ENCODE measurements at regions not wholly inside any gene's neighbourhood (a gene's known extent, or its start where the extent isn't known, plus 50 kb on each side); places are given as distances from the start of the nearest gene placed in this dataset.

- no peak overlapping the region for H3K4me3 ChIP-seq (ENCODE audit: low read depth, low read length)
Observed at GRCh38 chr12:116397148-116397547, 119.7 kb upstream of the MED13L start.

DNA sequence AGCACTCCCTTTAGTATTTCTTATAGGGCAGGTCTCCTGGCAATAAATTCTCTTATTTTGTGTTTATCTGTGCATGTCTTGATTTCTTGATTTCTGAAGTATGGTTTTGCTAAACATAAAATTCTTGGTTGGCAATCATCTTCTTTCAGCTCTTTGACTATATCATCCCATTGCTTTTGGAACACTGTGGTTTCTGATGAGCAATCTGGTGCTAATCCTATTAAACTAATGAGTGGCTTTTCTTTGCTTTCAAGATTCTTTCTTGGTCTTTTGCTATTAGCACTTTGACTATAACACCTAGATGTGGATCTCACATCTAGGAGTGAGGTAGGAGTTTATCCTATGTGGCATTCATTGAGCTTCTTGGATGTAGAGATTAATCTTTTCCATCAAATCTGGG is 120.7 kb upstream of the MED13L start:
- TF ChIP-seq, protein P1, sequence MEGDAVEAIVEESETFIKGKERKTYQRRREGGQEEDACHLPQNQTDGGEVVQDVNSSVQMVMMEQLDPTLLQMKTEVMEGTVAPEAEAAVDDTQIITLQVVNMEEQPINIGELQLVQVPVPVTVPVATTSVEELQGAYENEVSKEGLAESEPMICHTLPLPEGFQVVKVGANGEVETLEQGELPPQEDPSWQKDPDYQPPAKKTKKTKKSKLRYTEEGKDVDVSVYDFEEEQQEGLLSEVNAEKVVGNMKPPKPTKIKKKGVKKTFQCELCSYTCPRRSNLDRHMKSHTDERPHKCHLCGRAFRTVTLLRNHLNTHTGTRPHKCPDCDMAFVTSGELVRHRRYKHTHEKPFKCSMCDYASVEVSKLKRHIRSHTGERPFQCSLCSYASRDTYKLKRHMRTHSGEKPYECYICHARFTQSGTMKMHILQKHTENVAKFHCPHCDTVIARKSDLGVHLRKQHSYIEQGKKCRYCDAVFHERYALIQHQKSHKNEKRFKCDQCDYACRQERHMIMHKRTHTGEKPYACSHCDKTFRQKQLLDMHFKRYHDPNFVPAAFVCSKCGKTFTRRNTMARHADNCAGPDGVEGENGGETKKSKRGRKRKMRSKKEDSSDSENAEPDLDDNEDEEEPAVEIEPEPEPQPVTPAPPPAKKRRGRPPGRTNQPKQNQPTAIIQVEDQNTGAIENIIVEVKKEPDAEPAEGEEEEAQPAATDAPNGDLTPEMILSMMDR (IDR thresholded peaks at IDR 0.05; ENCODE audit: borderline replicate concordance, insufficient read depth, low read depth, low read length), result no peak
- no peak overlapping the region for H3K4me3 ChIP-seq (ENCODE audit: low read depth, low read length)

More at GRCh38 chr12:116397148-116397547, 119.7 kb upstream of the MED13L start:
- TF ChIP-seq, protein P1 (IDR thresholded peaks at IDR 0.05; ENCODE audit: borderline replicate concordance, insufficient read depth, low read depth, low read length), result no peak

GRCh38 chr12:116399055-116399454 is 121.6 kb upstream of the MED13L start:
- H3K4me3 ChIP-seq (ENCODE audit: low read depth, low read length), result no peak overlapping the region
- TF ChIP-seq, protein P1 (IDR thresholded peaks at IDR 0.05; ENCODE audit: borderline replicate concordance, insufficient read depth, low read depth, low read length), result no peak

DNA sequence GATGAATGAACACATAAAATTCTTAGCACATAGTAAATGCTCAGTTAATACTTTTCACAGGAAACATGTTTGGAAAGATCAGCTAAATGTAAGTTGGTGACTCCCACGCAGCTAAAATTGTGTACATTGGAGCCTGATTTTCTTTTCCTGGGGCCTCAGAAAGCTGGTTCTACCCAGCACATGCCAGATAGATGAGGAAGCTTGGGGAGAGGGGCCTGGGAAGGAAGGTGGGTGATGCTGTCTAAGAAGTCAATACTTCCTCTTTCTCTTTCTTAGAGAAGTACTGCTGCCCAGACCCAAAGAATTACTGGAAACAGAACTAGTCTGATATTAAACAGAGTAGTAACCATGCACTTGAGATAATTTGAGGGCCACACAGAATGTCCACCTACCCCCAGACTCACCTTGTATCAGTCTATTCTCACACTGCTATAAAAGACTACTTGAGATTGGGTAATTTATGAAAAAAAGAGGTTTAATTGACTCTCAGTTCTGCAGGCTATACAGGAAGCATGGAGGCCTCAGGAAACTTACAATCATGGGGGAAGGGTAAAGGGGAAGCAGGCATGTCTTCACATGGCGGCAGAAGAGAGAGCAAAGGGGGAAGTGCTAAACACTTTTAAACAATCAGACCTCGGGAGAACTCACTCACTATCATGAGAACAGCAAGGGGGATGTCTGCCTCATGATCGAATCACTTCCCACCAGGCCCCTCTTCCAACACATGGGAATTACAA is 123.3 kb upstream of the MED13L start:
- H3K4me3 ChIP-seq (ENCODE audit: low read depth, low read length), result no peak overlapping the region
- TF ChIP-seq, protein P1 (IDR thresholded peaks at IDR 0.05; ENCODE audit: borderline replicate concordance, insufficient read depth, low read depth, low read length), result no peak

DNA sequence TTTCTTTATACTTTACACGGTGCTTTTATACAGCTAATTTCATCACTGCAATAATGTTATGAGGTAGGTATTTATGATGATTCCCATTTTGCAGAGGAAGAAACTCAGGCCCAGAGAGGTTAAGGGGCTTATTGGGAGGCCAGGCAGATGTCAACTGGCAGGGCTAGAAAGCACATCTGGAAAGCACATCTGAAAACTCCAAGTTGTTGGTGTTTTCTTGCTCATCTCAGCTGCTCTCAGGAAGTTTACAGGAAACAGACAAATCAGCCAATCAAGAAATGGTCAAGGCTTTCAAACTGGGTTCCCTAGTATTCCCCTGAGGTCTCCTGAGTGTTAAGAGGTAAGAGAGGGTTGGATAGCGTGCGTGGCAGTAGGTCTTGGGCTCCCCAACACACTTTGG is 124.1 kb upstream of the MED13L start:
- TF ChIP-seq, protein P1 (IDR thresholded peaks at IDR 0.05; ENCODE audit: borderline replicate concordance, insufficient read depth, low read depth, low read length), result no peak
- no peak overlapping the region for H3K4me3 ChIP-seq (ENCODE audit: low read depth, low read length)

DNA sequence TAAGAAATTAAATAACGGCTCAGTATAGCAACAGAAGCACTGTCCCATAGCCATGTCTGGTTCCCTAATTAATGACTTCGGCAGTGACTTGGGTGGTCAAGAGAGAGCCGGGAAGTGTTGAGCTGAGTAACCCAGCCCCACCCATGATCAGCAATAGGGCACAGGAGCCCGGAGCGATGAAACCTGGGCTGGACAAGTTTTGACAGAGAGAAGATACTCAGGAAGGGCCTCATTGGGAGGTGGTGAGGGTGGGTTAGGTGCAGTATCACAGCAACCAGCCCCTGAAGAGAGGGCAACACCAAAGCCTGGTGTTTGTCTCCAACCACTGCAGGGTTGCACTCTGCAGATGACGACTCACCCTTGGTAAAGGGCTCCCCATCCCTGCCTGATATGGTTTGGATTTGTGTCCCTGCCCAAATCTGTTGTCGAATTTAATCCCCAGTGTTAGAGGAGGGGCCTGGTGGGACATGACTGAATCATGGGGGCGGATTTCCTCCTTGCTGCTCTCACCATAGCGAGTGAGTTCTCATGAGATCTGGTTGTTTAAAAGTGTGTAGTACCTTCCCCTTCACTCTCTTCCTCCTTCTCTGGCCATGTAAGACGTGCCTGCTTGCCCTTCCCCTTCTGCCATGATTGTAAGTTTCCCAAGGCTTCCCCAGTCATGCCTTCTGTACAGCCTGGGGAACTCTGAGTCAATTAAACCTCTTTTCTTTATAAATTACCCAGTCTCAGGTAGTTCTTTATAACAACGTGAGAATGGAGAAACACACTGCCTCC is 124.9 kb upstream of the MED13L start:
- TF ChIP-seq, protein P1 (IDR thresholded peaks at IDR 0.05; ENCODE audit: borderline replicate concordance, insufficient read depth, low read depth, low read length), result no peak
- no peak overlapping the region for H3K4me3 ChIP-seq (ENCODE audit: low read depth, low read length)

Measured in GM12875 (cell line).